Suprapubic skin (tissue), 4 donors: ENCODE measurements at regions not wholly inside any gene's neighbourhood (a gene's known extent, or its start where the extent isn't known, plus 50 kb on each side); places are given as distances from the start of the nearest gene placed in this dataset.
A peak's percentile ranks its signal among the peaks of the same experiment; 100 is the strongest.

Experiments
- DNase-seq, 2 donors: peaks; one replicate each; pipeline ENCODE4 v3.0.0-alpha.2; 2019; ENCODE audit warnings: low spot score in 2 of 2
- H3K27ac ChIP-seq: fragments of 200-600 bp; sonication (generic); one replicate; pipeline ENCODE4 v1.5.1; 2019
- H3K27me3 ChIP-seq: fragments of 200-600 bp; sonication (generic); one replicate; pipeline ENCODE4 v1.5.1; 2019
- H3K36me3 ChIP-seq: fragments of 200-600 bp; sonication (generic); one replicate; pipeline ENCODE4 v1.5.1; 2019
- H3K4me1 ChIP-seq: fragments of 200-600 bp; sonication (generic); one replicate; pipeline ENCODE4 v1.5.1; 2019
- H3K4me3 ChIP-seq: fragments of 200-600 bp; sonication (generic); one replicate; pipeline ENCODE4 v1.5.1; 2019; ENCODE audit warnings: mild to moderate bottlenecking
- H3K9me3 ChIP-seq: fragments of 200-600 bp; sonication (generic); one replicate; pipeline ENCODE4 v1.5.1; 2019
- CTCF ChIP-seq, 2 donors: fragments of 200-600 bp in 1 of 2; fragments of 450-650 bp in 1 of 2; sonication (generic) in 1 of 2; IDR thresholded peaks; one replicate each; pipeline ENCODE4 v1.5.1; 2016 to 2019; ENCODE audit warnings: antibody characterized with exemption in 2 of 2, mild to moderate bottlenecking in 1 of 2, moderate library complexity in 1 of 2
- EP300 ChIP-seq: sonication (generic); formaldehyde crosslinking; IDR thresholded peaks from one replicate; pipeline ENCODE4 v1.6.1; 2017; ENCODE audit warnings: antibody characterized with exemption
- POLR2A ChIP-seq, 2 donors: fragments of 450-650 bp; IDR thresholded peaks; one replicate each; pipeline ENCODE4 v1.6.1; 2017; ENCODE audit warnings: antibody characterized with exemption in 2 of 2, mild to moderate bottlenecking in 2 of 2, moderate library complexity in 2 of 2
- POLR2AphosphoS5 ChIP-seq, 3 donors: sonication (generic); formaldehyde crosslinking; IDR thresholded peaks; one replicate each; pipeline ENCODE4 v1.6.1; 2017; ENCODE audit warnings: antibody characterized with exemption in 3 of 3
- WGBS: methylation state at CpG from one replicate; pipeline ENCODE4 v1.1.5; 2018; 5-methylcytosine and 5-hydroxymethylcytosine counted together

DNA sequence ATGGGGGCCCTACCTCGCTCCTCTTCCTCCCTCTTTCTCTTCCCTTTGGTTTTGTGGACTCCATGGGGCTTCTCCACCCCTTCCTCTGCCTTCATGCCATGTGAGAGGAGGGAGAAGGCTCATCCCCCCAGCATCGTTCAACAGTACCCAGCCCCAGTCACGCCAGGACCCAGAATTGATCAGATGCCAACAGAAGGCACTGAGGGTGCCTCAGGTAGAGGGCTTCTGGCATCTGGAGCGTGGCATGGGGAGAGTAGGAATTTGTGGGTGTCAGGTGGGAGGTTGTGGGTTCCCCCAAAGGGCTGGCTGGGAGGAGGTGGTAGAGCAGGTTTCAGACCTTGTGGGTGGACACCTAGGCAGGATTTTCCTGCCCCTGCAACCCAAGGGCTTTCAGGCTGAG lies 122.0 kb downstream of the TWIST2 start:
- H3K27me3 ChIP-seq, result peaks cover 15% of the 10 kb centered on the region
- H3K9me3 ChIP-seq, result no peaks in the 10 kb centered on the region
- H3K4me1 ChIP-seq, result peaks cover 19% of the 10 kb centered on the region
- H3K36me3 ChIP-seq, result no peaks in the 10 kb centered on the region
- 67% methylated on average over 3 of the region's 4 CpGs for WGBS
- TF ChIP-seq POLR2A (IDR thresholded peaks at IDR 0.05), result no peak
- no peak for TF ChIP-seq CTCF (IDR thresholded peaks at IDR 0.05)
- TF ChIP-seq POLR2AphosphoS5 (IDR thresholded peaks at IDR 0.05), result no peak
- TF ChIP-seq EP300, result no peak
- no peak for DNase-seq
- H3K4me3 ChIP-seq, result no peak overlapping the region
- H3K27ac ChIP-seq, result no peak overlapping the region

GRCh38 chr2:238970553-238971081 lies 122.7 kb downstream of the TWIST2 start:
- H3K4me1 ChIP-seq, result peaks cover 22% of the 10 kb centered on the region
- DNase-seq, result peak; percentile 69 to 81
- no peaks in the 10 kb centered on the region for H3K9me3 ChIP-seq
- H3K4me3 ChIP-seq, result no peak overlapping the region
- WGBS, result 80% methylated on average over 2 of the region's 9 CpGs
- H3K27ac ChIP-seq, result no peak overlapping the region
- H3K36me3 ChIP-seq, result no peaks in the 10 kb centered on the region
- H3K27me3 ChIP-seq, result peaks cover 15% of the 10 kb centered on the region
- TF ChIP-seq EP300 (no peak), CTCF (IDR thresholded peaks at IDR 0.05) (peak; percentile 82 to 98)

DNA sequence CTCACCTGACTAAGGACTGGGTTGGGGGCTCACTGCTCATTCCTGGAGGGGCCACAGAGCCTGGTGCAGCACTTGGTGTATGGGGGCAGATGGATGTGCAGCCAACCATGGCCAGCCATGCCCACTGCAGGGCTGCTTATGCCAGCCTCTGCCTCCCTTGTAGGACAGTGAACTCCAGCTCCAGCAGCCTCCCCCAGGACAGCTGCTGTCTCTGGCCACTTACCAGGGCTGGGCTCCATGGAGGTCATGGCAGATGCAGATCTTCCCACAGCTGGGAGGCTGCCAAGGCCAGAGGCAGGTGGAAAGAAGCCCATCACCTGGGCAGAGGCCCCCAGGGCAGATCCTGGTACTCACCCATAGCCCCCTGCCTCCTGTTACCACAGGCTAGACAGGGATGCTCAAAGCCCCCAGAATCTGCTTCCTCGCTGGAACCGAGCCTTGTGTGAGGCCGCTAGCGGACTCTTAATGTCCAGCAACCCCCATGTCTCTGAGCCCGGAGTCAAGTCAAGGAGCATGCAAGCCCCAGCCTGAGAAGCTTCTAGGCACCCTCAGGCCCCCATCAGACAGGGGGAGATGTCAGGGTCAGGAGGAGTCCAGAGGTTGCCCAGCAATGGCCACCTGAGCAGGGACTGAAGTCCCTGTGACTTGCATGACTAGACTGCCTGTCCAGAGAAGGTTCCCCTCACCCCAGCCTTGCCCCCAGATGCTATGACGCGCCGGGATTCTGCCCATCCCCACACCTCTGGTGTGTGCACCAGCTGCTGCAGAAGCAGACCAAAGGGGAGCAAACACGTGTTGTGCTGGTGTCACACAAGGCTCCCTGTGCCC lies 123.6 kb downstream of the TWIST2 start:
- no peak for TF ChIP-seq EP300
- TF ChIP-seq POLR2AphosphoS5 (IDR thresholded peaks at IDR 0.05), result no peak
- TF ChIP-seq POLR2A (IDR thresholded peaks at IDR 0.05), result no peak
- TF ChIP-seq CTCF (IDR thresholded peaks at IDR 0.05), result no peak
- Histone ChIP-seq H3K27ac (no peak overlapping the region), H3K9me3 (no peaks in the 10 kb centered on the region), H3K27me3 (peaks cover 13% of the 10 kb centered on the region), H3K4me1 (peaks cover 22% of the 10 kb centered on the region), H3K36me3 (no peaks in the 10 kb centered on the region), H3K4me3 (no peak overlapping the region)
- no CpG with 5 or more reads among the region's 9 CpGs for WGBS
- DNase-seq, result no peak

- TF ChIP-seq POLR2AphosphoS5 (IDR thresholded peaks at IDR 0.05), result no peak
- TF ChIP-seq CTCF (IDR thresholded peaks at IDR 0.05), result no peak
- no peak for TF ChIP-seq POLR2A (IDR thresholded peaks at IDR 0.05)
- no peak for TF ChIP-seq EP300
- WGBS, result 75% methylated on average over 5 of the region's 6 CpGs
- H3K36me3 ChIP-seq, result no peaks in the 10 kb centered on the region
- no peak overlapping the region for H3K4me3 ChIP-seq
- peaks cover 22% of the 10 kb centered on the region for H3K4me1 ChIP-seq
- H3K9me3 ChIP-seq, result no peaks in the 10 kb centered on the region
- no peak overlapping the region for H3K27ac ChIP-seq
- H3K27me3 ChIP-seq, result peaks cover 12% of the 10 kb centered on the region
- DNase-seq, result no peak
These were observed 124.2 kb downstream of the TWIST2 start for GRCh38 chr2:238972146-238972445.

- Histone ChIP-seq H3K27me3 (peaks cover 12% of the 10 kb centered on the region), H3K27ac (peak overlapping the region; percentile 12), H3K9me3 (no peaks in the 10 kb centered on the region), H3K4me3 (no peak overlapping the region), H3K36me3 (no peaks in the 10 kb centered on the region), H3K4me1 (peaks cover 22% of the 10 kb centered on the region)
- WGBS, result 34% methylated on average over 6 of the region's 6 CpGs
- no peak for DNase-seq
- TF ChIP-seq POLR2AphosphoS5 (IDR thresholded peaks at IDR 0.05), result no peak
- no peak for TF ChIP-seq CTCF (IDR thresholded peaks at IDR 0.05)
- TF ChIP-seq POLR2A (IDR thresholded peaks at IDR 0.05), result no peak
- TF ChIP-seq EP300, result no peak
These were observed 125.3 kb downstream of the TWIST2 start for GRCh38 chr2:238973038-238973739.
